A673 (cell line): ENCODE measurements at regions not wholly inside any gene's neighbourhood (a gene's known extent, or its start where the extent isn't known, plus 50 kb on each side); places are given as distances from the start of the nearest gene placed in this dataset.

Source experiments
- BruUV-seq: library from RNA; stranded (reverse); fragments of 400-500 nt; replicated peaks from 2 replicates; lab custom pipeline; 2021; lab: Mats Ljungman, UMichigan
- CTCF ChIA-PET: fragments of 300-600 bp; sonication (Branson Sonifier 250); formaldehyde crosslinking; loops from one replicate; lab custom pipeline; 2022; ENCODE audit warnings: antibody characterized with exemption; lab: Charles Lee
- POLR2A ChIA-PET: fragments of 300-600 bp; sonication (Branson Sonifier 250); formaldehyde crosslinking; loops from one replicate; lab custom pipeline; 2022; ENCODE audit warnings: antibody characterized with exemption; ENCODE audit not compliant: low non-redundant PET; lab: Charles Lee
- DNase-seq: peaks from one replicate; pipeline ENCODE4 v3.0.0-alpha.2; 2015; ENCODE audit warnings: low spot score
- H3K27ac ChIP-seq: fragments of 200-600 bp; sonication (generic); 2 replicates; pipeline ENCODE4 v1.5.1; 2016; ENCODE audit warnings: mixed run types, low read depth, mild to moderate bottlenecking, mixed read lengths, antibody characterized with exemption, low read length; ENCODE audit not compliant: poor library complexity, severe bottlenecking
- H3K27me3 ChIP-seq: fragments of 200-600 bp; sonication (generic); replicated peaks from 2 replicates; pipeline ENCODE4 v1.6.1; 2017; ENCODE audit warnings: mixed run types, low read depth, mild to moderate bottlenecking, mixed read lengths, antibody characterized with exemption, low read length; ENCODE audit not compliant: insufficient read depth, poor library complexity
- H3K36me3 ChIP-seq: fragments of 200-600 bp; sonication (generic); 2 replicates; pipeline ENCODE4 v1.6.1; 2016; ENCODE audit warnings: mixed run types, mild to moderate bottlenecking, mixed read lengths, antibody characterized with exemption, low read length; ENCODE audit not compliant: insufficient read depth, poor library complexity, severe bottlenecking
- H3K4me1 ChIP-seq: fragments of 200-600 bp; sonication (generic); 2 replicates; pipeline ENCODE4 v1.6.1; 2017; ENCODE audit warnings: mixed run types, mild to moderate bottlenecking, mixed read lengths, antibody characterized with exemption, low read length; ENCODE audit not compliant: insufficient read depth, poor library complexity, severe bottlenecking
- H3K4me3 ChIP-seq: fragments of 200-600 bp; sonication (generic); 2 replicates; pipeline ENCODE4 v1.5.1; 2016; ENCODE audit warnings: low read depth, mixed run types, mild to moderate bottlenecking, mixed read lengths, low read length; ENCODE audit not compliant: poor library complexity, severe bottlenecking
- H3K9me3 ChIP-seq: fragments of 200-600 bp; sonication (generic); 2 replicates; pipeline ENCODE4 v1.6.1; 2016; ENCODE audit warnings: mixed run types, low read depth, mild to moderate bottlenecking, mixed read lengths, antibody characterized with exemption, low read length; ENCODE audit not compliant: poor library complexity, severe bottlenecking
- CTCF ChIP-seq: fragments of 300-800, 200-600 bp; sonication (generic); conservative IDR thresholded peaks from 2 replicates; pipeline ENCODE4 v1.5.1; 2017; ENCODE audit warnings: low read depth, mild to moderate bottlenecking, antibody characterized with exemption, low read length, moderate library complexity, mixed read lengths
- EZH2 ChIP-seq: fragments of 200-600 bp; sonication (generic); IDR thresholded peaks from 2 replicates; pipeline ENCODE4 v1.6.1; 2017; ENCODE audit warnings: borderline replicate concordance, low read depth, mild to moderate bottlenecking, mixed read lengths, antibody characterized with exemption, low read length; ENCODE audit not compliant: poor library complexity, severe bottlenecking
- intact Hi-C: fragments of 100-400 bp; cut with micrococcal nuclease; formaldehyde crosslinking; loops from one replicate; pipeline ENCODE4 v1.10.0; 2022; ENCODE audit not compliant: unreplicated experiment

DNA sequence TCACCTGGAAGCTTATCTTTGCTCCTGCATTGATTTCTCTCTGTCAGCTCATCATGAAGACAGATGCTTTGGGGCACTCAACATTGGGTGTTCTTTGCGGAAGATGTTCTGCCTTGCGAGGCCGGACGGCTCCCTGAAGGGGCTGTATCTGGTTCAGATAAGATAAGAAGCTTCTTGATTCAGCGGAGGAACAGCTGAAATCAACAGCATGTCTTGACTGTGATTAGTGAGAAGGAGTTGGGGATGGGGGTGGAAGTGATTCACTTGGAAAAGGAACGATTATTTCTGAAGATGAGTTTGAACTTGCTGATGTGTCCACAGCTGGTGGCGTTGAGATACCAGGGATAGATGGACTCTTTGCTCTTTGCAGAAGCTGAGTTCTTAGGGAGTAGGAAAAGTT, 126.9 kb upstream of the WSCD1 start:
- H3K27ac ChIP-seq, result no peak overlapping the region
- intact Hi-C loops, result no loop called here
- ChIA-PET POLR2A (no interaction called here), CTCF (no interaction called here)
- peaks cover 26% of the 10 kb centered on the region for H3K27me3 ChIP-seq
- BruUV-seq, result no TSS peak
- no peaks in the 10 kb centered on the region for H3K4me1 ChIP-seq
- no peaks in the 10 kb centered on the region for H3K36me3 ChIP-seq
- no peak overlapping the region for H3K4me3 ChIP-seq
- H3K9me3 ChIP-seq, result no peaks in the 10 kb centered on the region
- no peak for DNase-seq
- TF ChIP-seq CTCF (no peak), EZH2 (no peak)

DNA sequence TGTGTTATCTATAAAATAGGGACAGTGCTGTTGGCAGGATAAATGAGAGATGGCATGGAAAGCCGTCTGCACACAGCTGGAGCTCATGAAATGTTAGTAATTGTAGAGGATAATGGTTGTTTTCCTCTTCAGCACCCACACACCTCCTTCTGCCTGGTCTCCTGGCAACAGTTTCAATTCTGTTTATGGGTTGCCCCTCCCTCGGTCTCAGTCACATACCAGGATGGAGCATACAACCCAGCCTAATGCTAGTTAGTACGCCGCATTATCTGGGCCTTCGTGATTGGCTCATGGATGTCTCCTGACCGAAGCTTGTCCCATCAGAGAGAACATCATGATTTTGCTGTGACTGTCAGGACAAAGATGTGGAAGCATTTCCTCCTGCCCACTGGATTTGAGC, 126.2 kb upstream of the WSCD1 start:
- CTCF ChIA-PET, result no interaction called here
- no TSS peak for BruUV-seq
- intact Hi-C loops, result no loop called here
- H3K4me3 ChIP-seq, result no peak overlapping the region
- no peaks in the 10 kb centered on the region for H3K9me3 ChIP-seq
- DNase-seq, result no peak
- H3K4me1 ChIP-seq, result no peaks in the 10 kb centered on the region
- peaks cover 34% of the 10 kb centered on the region for H3K27me3 ChIP-seq
- H3K36me3 ChIP-seq, result no peaks in the 10 kb centered on the region
- no peak overlapping the region for H3K27ac ChIP-seq
- POLR2A ChIA-PET, result interaction anchor here (0.6 kb wide), 1 partner anchor 10 kb away, joined by 5 read pairs; no protein-coding TSS in a partner anchor
- TF ChIP-seq EZH2 (no peak), CTCF (no peak)

DNA sequence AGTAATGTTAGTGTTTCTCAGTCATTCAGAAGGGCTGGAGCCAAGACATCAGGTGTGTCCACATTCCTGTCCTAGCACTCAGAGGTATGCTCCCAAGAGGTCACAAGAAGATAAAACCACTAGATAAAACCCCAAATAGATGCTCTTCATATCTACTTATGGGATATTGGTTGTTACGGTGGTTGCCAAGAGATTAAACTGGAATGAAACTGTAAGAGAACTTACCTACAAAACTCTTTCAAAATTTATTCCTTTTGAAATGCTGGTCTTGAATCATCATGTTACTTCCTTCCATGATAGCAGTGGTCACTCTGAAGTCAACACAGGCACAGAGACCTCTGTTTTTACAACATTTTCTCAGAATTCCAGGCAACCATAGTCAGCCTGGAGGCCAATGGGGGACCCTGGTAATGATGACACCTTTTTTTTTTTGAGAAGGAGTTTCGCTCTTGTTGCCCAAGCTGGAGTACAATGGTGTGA, 122.4 kb upstream of the WSCD1 start:
- no peak overlapping the region for H3K27ac ChIP-seq
- H3K4me1 ChIP-seq, result no peaks in the 10 kb centered on the region
- intact Hi-C loops, result no loop called here
- no peaks in the 10 kb centered on the region for H3K36me3 ChIP-seq
- H3K9me3 ChIP-seq, result no peaks in the 10 kb centered on the region
- ChIA-PET CTCF (no interaction called here), POLR2A (interaction anchor here (0.7 kb wide), 1 partner anchor 17 kb away, joined by 4 read pairs; no protein-coding TSS in a partner anchor)
- no TSS peak for BruUV-seq
- no peak for DNase-seq
- H3K27me3 ChIP-seq, result peaks cover 62% of the 10 kb centered on the region
- TF ChIP-seq EZH2 (no peak), CTCF (no peak)
- no peak overlapping the region for H3K4me3 ChIP-seq
